ENCODE measurements at regions not wholly inside any gene's neighbourhood (a gene's known extent, or its start where the extent isn't known, plus 50 kb on each side); places are given as distances from the start of the nearest gene placed in this dataset.

DNA sequence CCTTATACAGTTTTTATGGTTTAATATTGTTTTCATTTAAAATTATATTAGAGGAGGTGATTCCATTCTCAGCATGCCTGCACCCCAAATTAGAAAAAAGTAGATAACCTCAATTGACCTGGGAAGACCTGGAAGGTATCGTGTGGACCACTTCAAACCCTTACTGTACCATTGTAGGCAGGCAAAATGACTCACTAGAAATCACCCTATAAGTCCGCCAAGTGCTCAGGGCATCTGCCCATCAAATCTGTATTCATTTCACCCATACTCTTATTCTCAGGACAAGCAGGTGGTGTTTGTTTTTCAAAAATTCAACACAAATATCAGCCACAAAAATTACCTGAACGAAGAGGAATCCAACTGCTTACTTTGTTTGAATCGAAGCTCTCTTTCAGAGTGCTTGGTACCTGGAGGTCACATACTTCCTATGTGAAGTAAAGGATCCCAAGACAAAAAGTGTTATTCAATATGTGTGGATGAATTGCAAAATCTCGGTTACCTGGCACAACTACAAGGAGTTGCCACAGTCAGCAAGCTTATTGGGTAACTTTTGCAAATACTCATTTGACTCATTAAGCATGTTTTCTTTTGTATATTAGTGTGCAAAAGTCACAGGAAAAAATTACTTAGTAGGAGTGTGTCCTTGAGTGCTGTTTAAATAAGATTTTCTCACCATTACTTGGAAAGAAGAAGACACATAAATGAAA, 216.2 kb downstream of the ENC1 start:
- no peaks in the 10 kb centered on the region for H3K36me3 ChIP-seq (ENCODE audit: control insufficient read depth, insufficient read depth, low read length)
- H3K4me3 ChIP-seq (ENCODE audit: low read depth, low read length): no peak overlapping the region
- H3K4me1 ChIP-seq (ENCODE audit: control insufficient read depth, insufficient read depth, low read length): no peaks in the 10 kb centered on the region
- no peak overlapping the region for H3K9ac ChIP-seq (ENCODE audit: low read depth, low read length)
- no peaks in the 10 kb centered on the region for H3K27me3 ChIP-seq (ENCODE audit: control insufficient read depth, insufficient read depth, low read length)
- H3K9me3 ChIP-seq (ENCODE audit: control insufficient read depth, insufficient read depth, low read length): no peaks in the 10 kb centered on the region
- H3K27ac ChIP-seq (ENCODE audit: low read depth, low read length): no peak overlapping the region

DNA sequence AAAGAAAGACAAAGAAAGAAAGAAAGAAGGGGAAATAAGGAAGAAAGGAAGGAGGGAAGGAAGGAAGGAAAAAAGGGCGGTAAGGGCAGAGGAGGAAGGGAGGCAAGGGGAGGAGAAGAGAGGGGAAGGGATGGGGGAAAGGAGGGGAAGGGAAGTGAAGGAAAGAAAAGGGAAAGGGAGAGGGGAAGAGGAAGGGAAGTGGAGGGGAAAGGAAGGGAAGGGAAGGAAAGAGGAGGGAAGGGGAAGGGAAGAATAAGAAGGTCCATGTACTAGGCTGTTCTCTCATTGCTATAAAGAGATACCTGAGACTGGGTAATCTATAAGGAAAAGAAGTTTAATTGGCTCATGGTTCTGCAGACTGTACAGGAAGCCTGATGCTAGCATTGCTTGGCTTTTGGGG, 217.1 kb downstream of the ENC1 start:
- Histone ChIP-seq H3K36me3 (ENCODE audit: control insufficient read depth, insufficient read depth, low read length) (no peaks in the 10 kb centered on the region), H3K9ac (ENCODE audit: low read depth, low read length) (no peak overlapping the region), H3K4me1 (ENCODE audit: control insufficient read depth, insufficient read depth, low read length) (no peaks in the 10 kb centered on the region), H3K4me3 (ENCODE audit: low read depth, low read length) (no peak overlapping the region), H3K27ac (ENCODE audit: low read depth, low read length) (no peak overlapping the region), H3K9me3 (ENCODE audit: control insufficient read depth, insufficient read depth, low read length) (no peaks in the 10 kb centered on the region), H3K27me3 (ENCODE audit: control insufficient read depth, insufficient read depth, low read length) (no peaks in the 10 kb centered on the region)

DNA sequence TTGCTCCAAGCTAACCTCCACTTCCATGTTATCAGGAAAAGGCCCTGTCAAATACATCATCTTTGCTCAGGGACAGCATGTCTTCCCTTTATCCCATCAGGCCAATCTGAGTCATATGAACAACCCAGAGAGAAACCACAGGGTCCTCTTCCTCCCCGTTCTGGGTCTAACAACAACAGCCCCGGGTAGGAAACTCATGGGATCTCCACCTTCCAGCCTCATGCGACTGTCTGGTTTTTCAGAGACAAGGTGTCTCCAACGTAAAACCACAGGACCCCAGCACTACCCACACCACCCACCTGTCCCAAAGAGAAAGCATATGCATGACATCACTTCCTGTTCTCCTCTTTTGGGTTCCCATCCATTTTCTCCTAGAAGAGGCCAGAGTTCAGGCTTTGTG, 217.9 kb downstream of the ENC1 start:
- Histone ChIP-seq H3K4me3 (ENCODE audit: low read depth, low read length) (no peak overlapping the region), H3K27ac (ENCODE audit: low read depth, low read length) (no peak overlapping the region), H3K27me3 (ENCODE audit: control insufficient read depth, insufficient read depth, low read length) (no peaks in the 10 kb centered on the region), H3K4me1 (ENCODE audit: control insufficient read depth, insufficient read depth, low read length) (no peaks in the 10 kb centered on the region), H3K36me3 (ENCODE audit: control insufficient read depth, insufficient read depth, low read length) (no peaks in the 10 kb centered on the region), H3K9me3 (ENCODE audit: control insufficient read depth, insufficient read depth, low read length) (no peaks in the 10 kb centered on the region), H3K9ac (ENCODE audit: low read depth, low read length) (no peak overlapping the region)

DNA sequence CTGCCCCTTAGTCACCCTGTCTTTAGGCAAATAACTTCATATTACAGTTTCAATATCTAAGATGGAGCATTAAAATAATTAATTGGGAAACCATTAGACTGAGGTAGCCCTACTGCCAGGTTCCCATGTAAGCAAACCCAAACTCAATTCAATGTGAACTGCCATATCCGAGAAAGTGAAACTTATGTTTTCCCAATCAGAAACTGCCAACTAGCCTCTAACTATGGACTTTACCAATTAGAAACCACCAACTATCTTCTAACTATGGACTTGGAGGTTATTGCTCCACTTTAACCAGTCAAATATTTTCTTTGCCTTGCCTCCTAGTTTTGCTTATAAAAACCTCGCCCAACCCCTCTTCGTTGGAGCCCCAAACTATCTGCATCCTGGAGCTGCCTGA, 218.5 kb downstream of the ENC1 start:
- Histone ChIP-seq H3K9ac (ENCODE audit: low read depth, low read length) (no peak overlapping the region), H3K4me1 (ENCODE audit: control insufficient read depth, insufficient read depth, low read length) (no peaks in the 10 kb centered on the region)

DNA sequence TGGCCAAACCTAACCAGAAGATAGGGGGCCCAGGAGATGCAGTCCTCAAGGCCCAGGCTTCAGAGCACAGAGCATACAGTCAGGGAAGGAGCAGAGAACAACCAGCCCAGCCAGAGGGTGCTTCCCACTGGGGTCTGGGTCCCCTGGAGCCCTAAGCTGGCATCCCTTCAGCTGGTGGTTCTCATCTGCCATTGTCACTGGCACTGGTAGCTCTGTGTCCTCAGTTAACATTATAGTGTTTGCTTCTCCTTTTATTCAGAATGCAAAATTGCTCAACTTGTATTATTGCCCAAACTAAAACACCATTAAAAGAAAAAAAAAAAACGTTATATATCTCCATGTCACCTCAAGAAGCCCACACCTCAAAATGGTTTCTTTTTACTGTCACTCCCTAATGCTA, 219.2 kb downstream of the ENC1 start:
- Histone ChIP-seq H3K4me3 (ENCODE audit: low read depth, low read length) (no peak overlapping the region), H3K27me3 (ENCODE audit: control insufficient read depth, insufficient read depth, low read length) (no peaks in the 10 kb centered on the region), H3K9ac (ENCODE audit: low read depth, low read length) (no peak overlapping the region), H3K9me3 (ENCODE audit: control insufficient read depth, insufficient read depth, low read length) (no peaks in the 10 kb centered on the region), H3K4me1 (ENCODE audit: control insufficient read depth, insufficient read depth, low read length) (no peaks in the 10 kb centered on the region), H3K27ac (ENCODE audit: low read depth, low read length) (no peak overlapping the region), H3K36me3 (ENCODE audit: control insufficient read depth, insufficient read depth, low read length) (no peaks in the 10 kb centered on the region)

More for the DNA sequence above, 218.5 kb downstream of the ENC1 start:
- no peaks in the 10 kb centered on the region for H3K27me3 ChIP-seq (ENCODE audit: control insufficient read depth, insufficient read depth, low read length)
- no peak overlapping the region for H3K27ac ChIP-seq (ENCODE audit: low read depth, low read length)
- no peaks in the 10 kb centered on the region for H3K9me3 ChIP-seq (ENCODE audit: control insufficient read depth, insufficient read depth, low read length)
- no peaks in the 10 kb centered on the region for H3K36me3 ChIP-seq (ENCODE audit: control insufficient read depth, insufficient read depth, low read length)
- no peak overlapping the region for H3K4me3 ChIP-seq (ENCODE audit: low read depth, low read length)

DNA sequence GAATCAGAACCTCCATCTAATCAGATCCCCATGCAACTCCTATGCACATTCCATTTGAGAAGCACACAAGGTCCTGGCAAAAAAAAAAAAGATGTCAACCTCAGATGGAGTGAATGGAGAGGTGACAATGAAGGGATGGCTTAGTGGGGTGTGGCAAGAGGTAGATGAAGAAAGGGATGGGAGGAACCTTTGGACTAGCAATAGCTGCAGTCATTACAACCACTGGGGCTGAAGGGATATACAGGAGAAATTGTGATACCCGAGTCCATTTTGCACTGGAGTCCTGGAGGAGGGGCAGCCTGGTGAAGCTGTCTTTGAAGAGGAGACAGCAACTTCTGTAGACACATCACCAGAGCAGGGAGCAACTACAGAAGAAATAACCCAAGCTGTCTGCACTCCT, 219.6 kb downstream of the ENC1 start:
- Histone ChIP-seq H3K27me3 (ENCODE audit: control insufficient read depth, insufficient read depth, low read length) (no peaks in the 10 kb centered on the region), H3K9me3 (ENCODE audit: control insufficient read depth, insufficient read depth, low read length) (no peaks in the 10 kb centered on the region), H3K4me1 (ENCODE audit: control insufficient read depth, insufficient read depth, low read length) (no peaks in the 10 kb centered on the region), H3K4me3 (ENCODE audit: low read depth, low read length) (no peak overlapping the region), H3K9ac (ENCODE audit: low read depth, low read length) (no peak overlapping the region), H3K27ac (ENCODE audit: low read depth, low read length) (no peak overlapping the region), H3K36me3 (ENCODE audit: control insufficient read depth, insufficient read depth, low read length) (no peaks in the 10 kb centered on the region)

DNA sequence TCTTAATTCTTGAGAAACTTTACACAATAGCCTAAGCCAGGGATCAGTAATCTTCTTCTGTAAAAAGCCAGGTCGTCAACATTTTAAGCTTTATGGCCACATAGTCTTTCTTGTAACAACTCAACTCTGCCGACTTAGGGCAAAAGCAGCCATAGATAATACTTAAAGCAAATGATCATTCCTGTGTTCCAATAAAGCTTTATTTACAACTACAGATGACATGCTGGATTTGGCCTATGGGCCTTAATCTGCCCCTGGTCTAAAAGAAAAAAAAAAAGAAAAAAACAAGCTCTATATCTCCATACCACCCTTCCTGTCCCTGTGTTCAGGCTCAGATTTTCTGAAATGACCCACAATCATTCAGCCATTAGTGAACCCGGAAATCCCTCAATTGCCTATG, 220.3 kb downstream of the ENC1 start:
- H3K4me1 ChIP-seq (ENCODE audit: control insufficient read depth, insufficient read depth, low read length): no peaks in the 10 kb centered on the region
- no peak overlapping the region for H3K27ac ChIP-seq (ENCODE audit: low read depth, low read length)
- H3K4me3 ChIP-seq (ENCODE audit: low read depth, low read length): no peak overlapping the region
- H3K27me3 ChIP-seq (ENCODE audit: control insufficient read depth, insufficient read depth, low read length): no peaks in the 10 kb centered on the region
- H3K36me3 ChIP-seq (ENCODE audit: control insufficient read depth, insufficient read depth, low read length): no peaks in the 10 kb centered on the region
- no peaks in the 10 kb centered on the region for H3K9me3 ChIP-seq (ENCODE audit: control insufficient read depth, insufficient read depth, low read length)
- no peak overlapping the region for H3K9ac ChIP-seq (ENCODE audit: low read depth, low read length)

DNA sequence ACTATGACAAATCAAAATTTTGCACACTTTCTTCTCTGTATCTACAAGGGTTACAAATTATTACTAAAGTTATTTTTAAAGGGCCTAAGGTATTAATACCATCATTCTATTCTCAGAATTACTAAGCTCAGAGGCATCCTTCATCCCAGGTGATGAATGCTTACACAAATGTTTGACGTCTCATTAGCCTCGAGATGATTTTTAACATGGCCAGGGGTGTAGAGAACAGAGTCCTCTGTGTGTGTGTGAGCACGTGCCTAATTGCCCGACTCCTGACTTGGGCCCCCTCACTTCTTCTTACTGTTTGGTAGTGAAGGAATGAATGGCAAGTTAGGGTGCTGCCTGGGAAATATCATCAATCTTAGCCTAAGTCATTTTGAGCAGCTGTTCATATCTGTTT, 221.1 kb downstream of the ENC1 start:
- H3K9me3 ChIP-seq (ENCODE audit: control insufficient read depth, insufficient read depth, low read length): no peaks in the 10 kb centered on the region
- H3K9ac ChIP-seq (ENCODE audit: low read depth, low read length): no peak overlapping the region
- no peaks in the 10 kb centered on the region for H3K27me3 ChIP-seq (ENCODE audit: control insufficient read depth, insufficient read depth, low read length)
- H3K4me1 ChIP-seq (ENCODE audit: control insufficient read depth, insufficient read depth, low read length): no peaks in the 10 kb centered on the region
- no peaks in the 10 kb centered on the region for H3K36me3 ChIP-seq (ENCODE audit: control insufficient read depth, insufficient read depth, low read length)
- no peak overlapping the region for H3K4me3 ChIP-seq (ENCODE audit: low read depth, low read length)
- H3K27ac ChIP-seq (ENCODE audit: low read depth, low read length): no peak overlapping the region

DNA sequence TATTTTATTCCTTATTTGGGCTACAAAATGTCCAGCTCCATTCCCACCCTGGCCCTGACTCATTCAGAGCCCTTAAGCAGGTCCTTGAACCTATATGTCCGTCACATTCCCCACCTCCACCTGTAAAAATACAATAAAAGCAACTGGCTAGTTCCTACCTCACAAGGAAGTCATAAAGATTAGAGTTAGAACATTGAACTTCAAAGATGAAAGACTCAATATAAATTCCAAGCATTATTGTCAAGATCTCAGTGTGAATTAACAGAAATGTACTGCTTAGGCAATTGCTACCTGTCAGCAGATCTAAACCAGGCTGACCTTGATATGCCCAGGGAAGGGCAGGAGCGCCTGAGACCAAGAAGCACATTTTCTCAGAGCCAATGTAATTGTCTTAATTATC, 221.8 kb downstream of the ENC1 start:
- H3K36me3 ChIP-seq (ENCODE audit: control insufficient read depth, insufficient read depth, low read length): no peaks in the 10 kb centered on the region
- H3K27me3 ChIP-seq (ENCODE audit: control insufficient read depth, insufficient read depth, low read length): no peaks in the 10 kb centered on the region
- no peaks in the 10 kb centered on the region for H3K9me3 ChIP-seq (ENCODE audit: control insufficient read depth, insufficient read depth, low read length)
- H3K27ac ChIP-seq (ENCODE audit: low read depth, low read length): no peak overlapping the region
- H3K4me1 ChIP-seq (ENCODE audit: control insufficient read depth, insufficient read depth, low read length): no peaks in the 10 kb centered on the region
- H3K9ac ChIP-seq (ENCODE audit: low read depth, low read length): no peak overlapping the region
- no peak overlapping the region for H3K4me3 ChIP-seq (ENCODE audit: low read depth, low read length)

DNA sequence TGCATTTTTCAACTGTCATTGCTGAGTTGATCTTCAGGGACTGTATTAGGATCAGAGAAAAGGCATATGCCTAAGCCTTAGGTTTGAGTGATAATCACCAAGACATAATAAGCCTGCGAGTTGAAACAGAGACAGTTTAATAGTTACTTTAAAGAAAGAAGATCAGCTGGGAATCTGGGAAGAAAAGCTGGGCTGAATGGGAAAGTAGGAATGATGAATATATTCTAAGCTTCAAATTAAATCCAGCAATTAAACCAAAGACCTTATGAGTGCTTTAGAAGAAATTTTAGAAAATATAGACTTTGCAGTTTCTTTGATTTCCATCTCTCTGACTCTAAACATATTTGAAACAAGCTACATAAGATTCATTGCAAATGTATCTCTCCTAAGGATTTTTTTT, 222.3 kb downstream of the ENC1 start:
- Histone ChIP-seq H3K4me3 (ENCODE audit: low read depth, low read length) (no peak overlapping the region), H3K9ac (ENCODE audit: low read depth, low read length) (no peak overlapping the region), H3K27ac (ENCODE audit: low read depth, low read length) (no peak overlapping the region), H3K36me3 (ENCODE audit: control insufficient read depth, insufficient read depth, low read length) (no peaks in the 10 kb centered on the region), H3K4me1 (ENCODE audit: control insufficient read depth, insufficient read depth, low read length) (no peaks in the 10 kb centered on the region), H3K9me3 (ENCODE audit: control insufficient read depth, insufficient read depth, low read length) (no peaks in the 10 kb centered on the region), H3K27me3 (ENCODE audit: control insufficient read depth, insufficient read depth, low read length) (no peaks in the 10 kb centered on the region)

DNA sequence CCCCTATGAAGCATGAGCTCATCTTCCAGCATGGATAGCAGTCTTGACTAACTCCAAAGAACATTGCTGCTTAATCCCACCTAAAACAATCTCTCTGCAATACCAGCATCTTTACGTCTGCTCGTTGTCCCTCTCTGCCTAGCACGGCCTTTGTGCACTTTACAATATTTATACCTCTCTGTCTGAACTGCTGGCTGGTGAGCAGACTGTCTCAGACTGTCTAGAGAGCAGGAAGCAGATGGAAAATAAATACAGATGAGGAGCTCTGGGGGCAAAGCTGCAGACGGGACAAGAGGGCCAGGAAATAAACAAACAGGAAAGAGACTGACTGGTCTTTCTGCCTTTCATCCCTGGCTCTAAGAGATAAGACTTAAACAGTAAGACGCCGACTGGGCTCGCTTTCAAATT, 224.8 kb downstream of the ENC1 start:
- H3K36me3 ChIP-seq (ENCODE audit: control insufficient read depth, insufficient read depth, low read length): no peaks in the 10 kb centered on the region
- H3K27me3 ChIP-seq (ENCODE audit: control insufficient read depth, insufficient read depth, low read length): no peaks in the 10 kb centered on the region
- no peaks in the 10 kb centered on the region for H3K9me3 ChIP-seq (ENCODE audit: control insufficient read depth, insufficient read depth, low read length)
- peaks cover 10% of the 10 kb centered on the region for H3K4me1 ChIP-seq (ENCODE audit: control insufficient read depth, insufficient read depth, low read length)
- H3K27ac ChIP-seq (ENCODE audit: low read depth, low read length): no peak overlapping the region
- H3K9ac ChIP-seq (ENCODE audit: low read depth, low read length): no peak overlapping the region
- no peak overlapping the region for H3K4me3 ChIP-seq (ENCODE audit: low read depth, low read length)

DNA sequence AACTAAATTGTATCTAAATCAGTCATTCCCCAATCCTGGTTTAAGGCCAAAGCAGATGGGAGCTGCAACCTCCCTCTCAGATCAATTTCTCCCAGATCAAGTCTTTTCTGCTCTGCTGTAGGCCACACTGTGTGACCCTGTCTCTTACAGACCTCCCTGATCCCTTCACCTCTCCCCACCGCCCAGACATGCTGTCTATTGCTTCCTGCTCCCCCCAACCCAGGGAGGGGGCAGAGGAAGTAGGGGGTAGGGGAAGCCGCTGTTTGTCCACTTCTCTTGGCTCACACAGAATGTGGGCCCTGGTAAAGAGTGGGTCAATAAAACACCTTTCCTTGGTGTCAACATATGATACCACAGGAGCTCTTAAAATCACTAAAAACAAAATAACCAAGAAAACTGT, 226.3 kb downstream of the ENC1 start:
- H3K27ac ChIP-seq (ENCODE audit: low read depth, low read length): no peak overlapping the region
- H3K9ac ChIP-seq (ENCODE audit: low read depth, low read length): no peak overlapping the region
- no peaks in the 10 kb centered on the region for H3K27me3 ChIP-seq (ENCODE audit: control insufficient read depth, insufficient read depth, low read length)
- H3K4me1 ChIP-seq (ENCODE audit: control insufficient read depth, insufficient read depth, low read length): peaks cover 10% of the 10 kb centered on the region
- H3K9me3 ChIP-seq (ENCODE audit: control insufficient read depth, insufficient read depth, low read length): no peaks in the 10 kb centered on the region
- no peak overlapping the region for H3K4me3 ChIP-seq (ENCODE audit: low read depth, low read length)
- H3K36me3 ChIP-seq (ENCODE audit: control insufficient read depth, insufficient read depth, low read length): no peaks in the 10 kb centered on the region
